Left ventricle myocardium inferior (tissue), 1 donor: ENCODE measurements at regions not wholly inside any gene's neighbourhood (a gene's known extent, or its start where the extent isn't known, plus 50 kb on each side); places are given as distances from the start of the nearest gene placed in this dataset.
"Not testable (repeated sequence)": the region's sequence is repeated elsewhere in the genome, so short reads cannot be mapped to it uniquely, and the experiment has no call there.

Experiments
- DNase-seq: peaks from one replicate; pipeline ENCODE4 v3.0.0-alpha.2; 2020
- H3K27ac ChIP-seq: fragments of 200-600 bp; replicated peaks from 2 replicates; pipeline ENCODE4 v1.8.0; 2021
- H3K27me3 ChIP-seq: fragments of 200-600 bp; 2 replicates; pipeline ENCODE4 v1.8.0; 2021; ENCODE audit warnings: low read depth
- H3K36me3 ChIP-seq: fragments of 200-600 bp; 2 replicates; pipeline ENCODE4 v1.8.0; 2021
- H3K4me1 ChIP-seq: fragments of 200-600 bp; 2 replicates; pipeline ENCODE4 v1.8.0; 2021
- H3K4me3 ChIP-seq: fragments of 200-600 bp; 2 replicates; pipeline ENCODE4 v1.8.0; 2021; ENCODE audit warnings: mild to moderate bottlenecking, moderate library complexity
- H3K9me3 ChIP-seq: fragments of 200-600 bp; replicated peaks from 2 replicates; pipeline ENCODE4 v1.8.0; 2021
- intact Hi-C: fragments of 100-400 bp; cut with micrococcal nuclease; formaldehyde crosslinking; loops from one replicate; pipeline ENCODE4 v1.11.0; 2022
- TF ChIP-seq, protein P1 (sequence below): fragments of 200-600 bp; IDR thresholded peaks from 2 replicates; pipeline ENCODE4 v1.8.0; 2021; ENCODE audit warnings: antibody characterized with exemption, mild to moderate bottlenecking, borderline replicate concordance
- donor health status: DM: no; HTN: yes; CAD: no; lungs with severe emphysema.

GRCh38 chr22:48819232-48819631, 1008.4 kb downstream of the BRD1 start:
- H3K27me3 ChIP-seq, result peaks cover 66% of the 10 kb centered on the region
- intact Hi-C loops, result no loop called here
- H3K27ac ChIP-seq, result no peak overlapping the region
- DNase-seq, result no peak
- H3K36me3 ChIP-seq, result no peaks in the 10 kb centered on the region
- peaks cover 9% of the 10 kb centered on the region for H3K9me3 ChIP-seq
- H3K4me3 ChIP-seq, result no peak overlapping the region
- TF ChIP-seq, protein P1, sequence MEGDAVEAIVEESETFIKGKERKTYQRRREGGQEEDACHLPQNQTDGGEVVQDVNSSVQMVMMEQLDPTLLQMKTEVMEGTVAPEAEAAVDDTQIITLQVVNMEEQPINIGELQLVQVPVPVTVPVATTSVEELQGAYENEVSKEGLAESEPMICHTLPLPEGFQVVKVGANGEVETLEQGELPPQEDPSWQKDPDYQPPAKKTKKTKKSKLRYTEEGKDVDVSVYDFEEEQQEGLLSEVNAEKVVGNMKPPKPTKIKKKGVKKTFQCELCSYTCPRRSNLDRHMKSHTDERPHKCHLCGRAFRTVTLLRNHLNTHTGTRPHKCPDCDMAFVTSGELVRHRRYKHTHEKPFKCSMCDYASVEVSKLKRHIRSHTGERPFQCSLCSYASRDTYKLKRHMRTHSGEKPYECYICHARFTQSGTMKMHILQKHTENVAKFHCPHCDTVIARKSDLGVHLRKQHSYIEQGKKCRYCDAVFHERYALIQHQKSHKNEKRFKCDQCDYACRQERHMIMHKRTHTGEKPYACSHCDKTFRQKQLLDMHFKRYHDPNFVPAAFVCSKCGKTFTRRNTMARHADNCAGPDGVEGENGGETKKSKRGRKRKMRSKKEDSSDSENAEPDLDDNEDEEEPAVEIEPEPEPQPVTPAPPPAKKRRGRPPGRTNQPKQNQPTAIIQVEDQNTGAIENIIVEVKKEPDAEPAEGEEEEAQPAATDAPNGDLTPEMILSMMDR, result no peak
- no peaks in the 10 kb centered on the region for H3K4me1 ChIP-seq

DNA sequence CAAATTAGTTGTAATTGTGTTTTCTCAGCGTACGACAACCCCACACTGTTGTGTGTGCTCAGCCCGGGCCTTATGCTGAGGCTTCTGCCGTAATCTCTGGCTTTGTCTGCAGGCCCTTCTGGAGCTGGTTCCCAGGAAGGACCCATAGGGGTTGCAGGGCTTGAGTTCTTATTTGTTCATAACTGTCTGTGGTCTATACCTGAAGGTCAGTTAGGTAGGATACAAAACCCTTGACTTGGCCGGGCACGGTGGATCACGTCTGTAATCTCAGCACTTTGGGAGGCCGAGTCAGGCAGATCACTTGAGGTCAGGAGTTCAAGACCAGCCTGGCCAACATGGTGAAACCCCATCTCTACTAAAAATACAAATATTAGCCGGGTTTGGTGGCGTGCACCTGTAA, 1010.2 kb downstream of the BRD1 start:
- H3K27ac ChIP-seq, DNase-seq, H3K4me3 ChIP-seq, H3K9me3 ChIP-seq, H3K4me1 ChIP-seq, H3K36me3 ChIP-seq, intact Hi-C loops: not testable (repeated sequence)
- peaks cover 57% of the 10 kb centered on the region for H3K27me3 ChIP-seq

GRCh38 chr22:48811885-48812284, 1015.8 kb downstream of the BRD1 start:
- intact Hi-C loops, result no loop called here
- no peak for DNase-seq

GRCh38 chr22:48808038-48808960, 1019.4 kb downstream of the BRD1 start:
- TF ChIP-seq, protein P1, result no peak
- intact Hi-C loops, result no loop called here

More at GRCh38 chr22:48811885-48812284, 1015.8 kb downstream of the BRD1 start:
- no peaks in the 10 kb centered on the region for H3K4me1 ChIP-seq
- TF ChIP-seq, protein P1, result no peak
- no peaks in the 10 kb centered on the region for H3K36me3 ChIP-seq
- peaks cover 9% of the 10 kb centered on the region for H3K9me3 ChIP-seq
- H3K27me3 ChIP-seq, result peaks cover 42% of the 10 kb centered on the region
- H3K27ac ChIP-seq, result no peak overlapping the region
- no peak overlapping the region for H3K4me3 ChIP-seq

DNA sequence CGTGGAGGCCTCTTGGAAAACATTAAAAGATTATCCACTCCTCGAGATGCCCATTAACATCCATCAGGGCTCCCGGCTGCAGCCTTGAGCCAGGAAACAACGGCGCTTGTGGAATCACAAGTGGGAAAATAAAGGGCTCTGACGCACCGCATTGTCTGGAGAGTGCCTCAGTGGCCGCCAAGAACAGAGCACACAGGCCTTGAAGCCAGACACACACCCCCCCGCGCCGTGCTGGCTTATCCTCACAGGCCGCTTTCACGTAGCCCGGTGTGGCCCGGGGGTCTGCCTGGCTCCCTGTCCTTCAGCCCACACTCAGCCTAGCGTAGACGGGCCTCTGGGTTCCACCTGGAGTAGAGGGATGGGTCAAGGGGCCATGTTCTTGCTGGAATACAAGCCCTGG, 1020.5 kb downstream of the BRD1 start:
- no peak for DNase-seq
- Histone ChIP-seq H3K9me3 (no peaks in the 10 kb centered on the region), H3K36me3 (no peaks in the 10 kb centered on the region), H3K4me1 (no peaks in the 10 kb centered on the region), H3K27ac (no peak overlapping the region), H3K27me3 (peaks cover 51% of the 10 kb centered on the region), H3K4me3 (no peak overlapping the region)
- intact Hi-C loops, result no loop called here
- TF ChIP-seq, protein P1, result no peak

More at GRCh38 chr22:48808038-48808960, 1019.4 kb downstream of the BRD1 start:
- no peak for DNase-seq
- Histone ChIP-seq H3K36me3 (no peaks in the 10 kb centered on the region), H3K27ac (no peak overlapping the region), H3K9me3 (no peaks in the 10 kb centered on the region), H3K4me1 (no peaks in the 10 kb centered on the region), H3K4me3 (no peak overlapping the region), H3K27me3 (peaks cover 41% of the 10 kb centered on the region)

DNA sequence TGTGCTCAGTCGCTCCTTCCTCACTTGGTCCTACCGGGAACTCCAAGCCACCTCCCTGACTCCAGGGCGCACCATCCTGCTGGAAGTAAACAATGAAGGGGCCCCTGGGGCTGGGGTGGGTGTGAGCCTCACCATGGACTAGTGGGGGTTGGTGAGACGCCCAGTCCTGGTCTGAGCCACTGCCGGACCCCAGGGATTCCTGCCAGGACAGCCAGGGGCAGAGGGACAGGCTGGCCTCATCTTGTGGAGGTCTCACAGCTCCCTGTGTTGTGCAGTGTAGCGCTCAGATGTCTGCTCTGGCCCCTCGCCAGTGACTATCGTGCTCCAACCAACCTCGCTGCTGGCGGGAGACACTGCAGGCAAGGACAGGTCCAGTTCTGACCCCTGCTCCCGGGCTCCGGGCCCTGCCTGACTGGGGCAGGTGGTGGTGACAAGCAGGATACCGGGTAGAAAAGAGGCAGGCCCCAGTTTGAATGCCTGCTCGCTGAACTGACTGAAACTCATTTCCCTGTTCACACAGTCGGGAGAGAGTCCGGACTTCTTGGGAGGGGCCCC, 1021.4 kb downstream of the BRD1 start:
- TF ChIP-seq, protein P1, result no peak
- H3K27ac ChIP-seq, result no peak overlapping the region
- H3K9me3 ChIP-seq, result no peaks in the 10 kb centered on the region
- no peak overlapping the region for H3K4me3 ChIP-seq
- no peaks in the 10 kb centered on the region for H3K36me3 ChIP-seq
- intact Hi-C loops, result no loop called here
- peaks cover 46% of the 10 kb centered on the region for H3K27me3 ChIP-seq
- H3K4me1 ChIP-seq, result no peaks in the 10 kb centered on the region
- DNase-seq, result no peak
